Hematopoietic multipotent progenitor cell treated with erythropoietin and hydrocortisone succinate and interleukin-3 and kit ligand, for 4 days (in vitro differentiated cells): ENCODE measurements at regions not wholly inside any gene's neighbourhood (a gene's known extent, or its start where the extent isn't known, plus 50 kb on each side); places are given as distances from the start of the nearest gene placed in this dataset.

Experiments
- DNase-seq: peaks from one replicate; pipeline ENCODE4 v3.0.0-alpha.2; 2015

DNA sequence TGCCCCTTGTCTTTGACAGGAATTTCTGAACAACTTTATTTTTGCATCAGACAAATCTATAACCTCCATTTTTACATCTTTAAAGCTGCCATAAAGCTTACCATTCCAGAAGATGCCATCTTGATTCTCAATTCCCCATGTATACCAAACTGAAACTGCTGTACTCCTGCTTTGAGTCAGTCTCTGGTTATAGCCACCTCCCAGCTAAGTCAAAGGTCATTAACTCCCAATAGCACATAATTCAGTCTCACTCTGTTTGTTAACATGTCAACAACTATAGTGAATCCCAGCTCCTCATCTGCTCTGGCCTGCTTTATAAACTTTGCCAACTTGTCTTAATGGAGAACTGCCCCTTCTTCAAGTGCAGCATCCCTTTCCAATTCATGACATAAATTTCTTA, 343.6 kb downstream of the FRK start:
- DNase-seq = no peak

DNA sequence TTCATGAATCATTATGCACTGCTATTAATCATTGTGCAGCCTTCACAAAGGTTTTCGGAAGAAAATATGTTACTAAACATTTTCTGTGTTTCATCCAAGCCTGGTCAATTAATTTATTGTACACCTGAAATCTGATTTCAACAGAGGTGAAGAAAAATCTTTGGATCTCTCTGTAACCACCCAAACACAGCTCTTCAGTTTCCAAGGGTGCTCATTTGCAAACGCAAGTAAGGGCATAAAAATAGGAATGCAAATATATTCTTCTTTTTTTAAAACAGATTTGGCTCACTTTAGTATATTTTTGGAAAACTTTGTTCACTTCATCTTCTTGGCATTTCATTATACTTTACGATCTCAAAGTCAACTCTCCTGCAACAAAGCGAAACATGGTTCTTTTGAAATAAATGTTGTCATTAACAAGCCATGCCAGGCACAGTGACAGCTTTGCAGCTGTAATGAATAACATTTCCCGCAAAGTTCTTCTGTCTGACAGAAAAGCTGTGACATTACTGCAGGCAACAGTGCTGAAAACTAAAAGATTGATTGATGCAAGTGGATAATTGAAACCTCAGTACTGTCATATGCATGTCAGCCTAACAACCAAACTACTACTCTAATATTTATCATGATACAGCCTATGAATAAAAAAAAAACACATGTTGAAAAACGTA, 348.3 kb downstream of the FRK start:
- no peak for DNase-seq

DNA sequence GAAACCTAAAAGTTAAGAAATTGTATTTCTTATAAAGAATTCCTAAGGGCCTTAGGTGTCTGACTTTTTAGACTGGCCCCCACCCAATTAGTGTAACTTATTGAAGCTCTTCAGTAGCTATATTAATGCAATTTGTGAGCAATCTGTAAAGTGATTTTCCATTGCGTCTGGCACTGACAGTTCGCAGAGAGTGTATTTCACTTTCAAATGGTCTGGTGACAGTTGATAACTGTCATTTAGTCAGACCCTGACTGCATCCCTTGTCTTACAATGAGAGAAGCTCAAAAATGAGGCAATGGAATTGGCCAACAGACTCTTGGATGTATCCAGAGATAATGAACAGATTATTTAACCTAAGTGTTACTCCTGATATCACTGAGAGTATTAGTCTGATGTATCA, 351.8 kb downstream of the FRK start:
- no peak for DNase-seq

DNA sequence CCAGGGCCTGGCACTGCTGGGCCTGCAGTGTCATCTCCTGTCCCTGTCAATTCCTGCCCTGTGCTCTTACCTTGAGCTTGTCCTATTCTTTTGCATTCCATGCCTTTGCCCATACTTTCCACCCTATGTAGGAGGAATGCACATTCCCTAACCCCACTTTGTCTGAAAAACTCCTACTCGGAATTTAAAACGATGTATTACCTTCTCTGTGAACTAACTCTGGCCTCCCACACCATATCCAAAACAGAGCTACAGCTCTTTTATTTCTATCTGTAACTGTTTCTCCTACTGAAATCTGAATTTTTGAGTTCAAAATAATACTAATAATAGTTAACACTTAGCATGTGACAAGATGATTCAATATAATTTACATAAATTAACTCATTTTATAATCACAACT, 353.7 kb downstream of the FRK start:
- DNase-seq = no peak

DNA sequence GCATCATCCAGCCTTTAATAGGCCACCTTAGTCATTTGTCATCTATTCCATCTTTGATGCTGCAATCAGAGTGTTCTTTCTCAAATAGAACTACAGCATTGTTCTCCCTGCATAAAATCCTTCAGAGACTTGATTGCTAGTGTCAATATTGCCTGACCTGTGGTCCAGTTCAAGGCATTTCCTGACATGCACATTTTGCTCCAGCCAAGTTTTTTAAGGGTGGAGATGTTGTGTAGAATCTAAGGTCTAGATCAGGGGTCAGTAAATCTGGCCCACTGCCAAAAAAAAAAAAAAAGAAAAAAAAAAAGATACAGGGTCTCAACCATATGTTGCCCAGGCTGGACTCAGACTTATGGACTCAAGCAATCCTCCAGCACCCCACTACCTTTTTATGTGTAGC, 354.4 kb downstream of the FRK start:
- no peak for DNase-seq

DNA sequence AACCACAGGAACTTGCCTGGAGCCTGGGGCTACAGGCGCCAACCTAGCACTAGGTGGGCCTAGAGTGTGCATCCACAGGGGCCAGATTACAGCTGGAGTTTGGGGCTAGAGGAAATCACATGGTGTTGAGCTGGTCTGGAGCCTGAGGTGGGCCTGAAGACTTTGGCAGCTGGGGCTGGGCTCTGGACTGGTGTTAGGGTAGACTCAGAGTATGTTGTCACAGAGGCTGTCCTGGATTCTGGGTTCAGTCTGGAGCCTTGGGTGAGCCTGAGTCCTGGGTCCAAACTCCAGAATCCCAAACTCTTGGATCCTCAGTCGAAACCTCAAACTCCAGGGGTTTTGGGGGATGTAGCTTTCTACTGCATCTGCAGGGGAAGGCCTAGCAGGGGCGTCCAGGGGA, 356.7 kb downstream of the FRK start:
- no peak for DNase-seq

DNA sequence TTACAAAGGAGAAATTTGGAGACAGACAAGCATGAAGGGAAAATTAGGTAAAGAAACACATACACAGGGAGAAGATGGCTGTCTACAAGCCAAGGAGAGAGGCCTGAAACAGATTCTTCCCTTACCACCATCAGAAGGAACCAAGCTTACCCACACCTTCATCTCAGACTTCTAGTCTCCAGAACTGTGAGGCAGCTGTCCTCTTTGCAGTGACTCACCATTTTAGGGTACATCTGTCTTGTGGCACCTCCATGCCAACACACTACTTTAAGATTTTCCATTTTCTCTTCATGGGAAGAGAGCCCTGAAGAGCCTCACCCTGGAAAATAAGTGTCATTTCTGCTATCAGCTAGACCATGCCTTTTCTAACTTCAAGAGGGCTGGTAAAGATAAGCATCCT, 369.3 kb downstream of the FRK start:
- no peak for DNase-seq

DNA sequence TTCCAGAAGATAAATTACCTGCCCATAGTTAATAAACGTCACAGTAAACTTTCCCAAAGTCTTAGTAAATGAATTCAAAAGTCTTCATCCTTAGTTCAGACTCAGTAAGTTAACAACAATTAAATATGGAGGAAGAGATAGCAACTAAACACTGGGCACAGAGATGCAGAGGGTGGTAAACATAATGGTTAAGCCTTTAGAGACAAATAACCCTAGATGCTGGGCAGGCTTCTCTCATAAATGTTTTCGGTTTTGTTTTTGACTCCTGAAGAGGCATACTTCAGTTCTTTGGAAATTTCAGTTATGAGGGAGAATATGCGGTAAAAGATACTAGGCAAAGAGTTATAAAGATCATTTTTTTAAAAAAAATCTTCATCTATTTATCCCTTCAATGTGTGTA, 369.8 kb downstream of the FRK start:
- no peak for DNase-seq

DNA sequence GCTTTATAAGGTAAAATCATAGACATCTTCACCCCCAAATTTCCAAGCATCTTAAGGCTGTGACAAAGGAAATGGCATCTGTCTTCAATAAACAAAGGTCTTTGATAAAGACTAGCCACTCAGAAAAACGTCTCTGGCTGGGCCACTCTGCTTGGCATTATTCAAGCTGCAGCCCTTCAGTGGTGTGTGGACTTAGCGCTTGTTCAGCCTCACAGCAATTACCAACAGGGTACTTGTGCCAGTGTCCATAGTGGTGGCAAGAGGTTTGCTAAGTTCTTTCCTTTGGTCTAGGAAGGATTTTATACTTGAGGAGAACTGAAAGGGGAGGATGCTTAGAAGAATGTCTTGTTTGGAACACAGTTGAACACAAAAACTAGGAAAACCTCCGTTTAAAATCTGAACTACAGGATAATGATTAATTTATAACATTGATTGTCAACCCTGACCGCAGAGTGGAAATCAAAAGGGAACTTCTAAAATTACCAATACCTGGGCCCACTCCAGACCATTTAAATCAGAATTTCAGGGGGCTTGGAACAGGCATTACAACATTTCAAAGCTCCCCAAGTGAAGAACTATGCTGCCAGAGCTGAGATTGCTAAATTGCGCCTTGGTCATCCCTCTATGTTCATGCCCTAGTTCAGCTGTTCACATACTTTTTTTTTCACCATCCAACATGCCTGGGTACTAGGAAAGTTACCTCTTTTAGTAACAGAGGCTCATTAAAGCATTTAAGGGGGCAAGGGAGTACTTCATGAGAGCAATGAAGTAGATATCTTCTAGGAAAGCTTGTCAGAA, 378.5 kb downstream of the FRK start:
- no peak for DNase-seq

DNA sequence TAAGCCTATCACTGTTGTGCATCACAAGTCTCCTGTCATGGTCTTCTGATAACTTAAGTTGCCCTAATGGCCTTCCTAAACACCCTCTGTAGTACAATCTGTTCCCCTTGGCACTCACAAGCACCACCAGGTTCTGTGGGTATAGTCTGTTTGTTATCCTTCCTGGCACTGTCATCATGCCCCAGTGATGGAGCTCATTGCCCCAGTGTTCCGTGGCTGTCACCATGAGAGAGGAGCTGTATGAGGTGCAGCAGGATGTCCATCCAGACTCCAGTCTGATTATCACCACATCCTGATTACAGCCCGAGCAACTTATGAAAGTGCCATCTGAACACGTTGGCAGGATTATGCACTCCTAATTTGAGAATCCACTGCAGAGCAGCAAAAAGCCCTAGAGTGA, 380.1 kb downstream of the FRK start:
- DNase-seq = no peak

DNA sequence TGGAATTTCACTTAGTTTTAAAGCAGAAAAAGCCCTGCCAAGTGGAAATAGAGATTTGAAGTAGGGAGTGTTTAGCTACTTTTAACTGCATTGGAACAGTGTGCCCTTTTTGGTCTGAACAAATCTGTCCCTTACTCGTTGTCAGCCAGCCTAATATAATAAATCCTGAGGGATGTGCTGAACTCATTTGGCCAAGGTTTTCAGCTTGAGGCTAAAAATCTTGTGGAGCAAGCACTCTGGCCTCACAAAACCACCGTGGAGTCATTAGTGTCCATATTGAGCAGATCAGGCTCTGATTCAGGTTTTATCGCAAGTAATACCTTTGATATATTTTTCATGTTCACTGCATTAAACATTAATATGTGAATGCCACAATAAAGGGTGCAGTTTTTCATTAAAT, 383.5 kb downstream of the FRK start:
- DNase-seq = no peak

DNA sequence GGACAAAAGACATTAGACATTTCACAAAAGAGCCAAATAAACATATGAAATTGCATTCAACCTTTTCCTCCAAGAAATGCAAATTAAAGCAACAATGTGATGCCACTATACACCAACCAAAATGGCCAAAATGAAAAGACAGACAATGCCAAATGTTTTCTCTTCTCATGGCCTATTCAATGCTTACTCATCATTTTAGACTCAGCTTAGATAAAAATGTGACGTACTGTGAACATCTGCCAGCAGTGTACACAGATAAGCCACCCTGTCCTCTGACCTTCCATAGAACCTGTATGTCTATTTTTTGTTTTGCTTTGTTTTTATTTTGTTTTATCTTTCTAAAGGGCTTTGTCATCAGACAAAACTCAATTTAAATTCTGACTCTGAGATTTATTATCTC, 385.2 kb downstream of the FRK start:
- DNase-seq = no peak

DNA sequence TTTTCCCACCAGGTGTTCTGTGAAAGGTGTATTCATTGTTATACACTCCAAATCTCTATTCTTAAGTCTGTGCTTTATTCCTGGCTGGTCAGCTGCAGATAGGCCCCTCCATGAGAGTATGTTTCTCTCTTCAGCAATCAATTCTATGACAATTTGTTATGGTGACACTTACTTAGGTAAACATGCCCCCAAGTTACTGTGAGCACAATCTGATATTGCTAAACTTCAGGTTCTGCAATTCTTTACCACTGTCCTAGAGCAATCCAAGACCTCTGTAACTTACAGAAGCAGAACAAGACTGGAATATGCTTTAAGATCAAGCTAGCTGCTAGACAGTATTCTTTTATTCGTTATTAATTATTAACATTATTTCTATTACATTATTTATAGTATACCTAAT, 391.9 kb downstream of the FRK start:
- DNase-seq = no peak

DNA sequence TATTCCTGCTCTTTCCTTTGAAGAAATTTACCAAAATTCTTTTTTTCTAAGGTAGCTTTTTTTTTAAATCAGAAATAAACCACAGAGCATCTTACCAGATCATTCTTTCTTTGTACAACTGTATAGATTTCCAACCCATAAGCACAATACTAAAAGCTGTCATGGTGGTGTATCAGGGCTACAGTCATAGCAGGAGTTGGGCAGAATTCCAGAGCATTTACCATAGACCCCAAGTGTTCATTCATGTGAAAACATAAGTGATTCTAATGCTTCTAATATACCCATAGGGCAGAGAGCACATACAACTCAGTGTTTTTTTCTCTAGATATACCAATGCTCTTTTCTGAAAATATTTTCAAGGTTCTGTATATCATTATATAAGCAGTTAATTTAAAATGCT, 392.5 kb downstream of the FRK start:
- no peak for DNase-seq

DNA sequence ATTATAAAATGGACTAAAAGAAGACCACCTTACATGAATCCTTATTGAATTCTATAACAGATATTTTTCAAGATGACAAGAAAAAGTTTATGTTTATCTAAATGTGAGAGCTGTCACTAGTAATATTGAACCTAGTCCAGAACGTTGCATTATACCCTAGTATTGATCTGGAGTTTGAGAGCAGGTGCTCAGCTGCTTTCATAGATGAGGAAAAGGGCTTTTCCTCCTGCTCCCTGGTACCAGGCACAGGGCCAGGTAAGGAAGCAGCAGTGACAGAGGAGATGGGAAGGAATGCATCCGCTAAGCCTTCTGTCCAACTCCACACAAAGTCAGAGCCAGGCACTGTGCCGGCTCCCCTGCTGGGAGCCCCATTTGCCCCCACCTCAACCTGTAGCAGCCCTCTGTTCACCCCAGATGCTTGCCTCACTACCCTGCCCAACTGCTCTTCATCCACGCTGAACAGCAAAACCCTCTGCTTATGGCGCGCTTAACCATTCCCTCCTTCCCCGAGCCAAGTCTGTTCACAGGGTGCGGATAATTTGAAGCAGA, 393.1 kb downstream of the FRK start:
- no peak for DNase-seq

DNA sequence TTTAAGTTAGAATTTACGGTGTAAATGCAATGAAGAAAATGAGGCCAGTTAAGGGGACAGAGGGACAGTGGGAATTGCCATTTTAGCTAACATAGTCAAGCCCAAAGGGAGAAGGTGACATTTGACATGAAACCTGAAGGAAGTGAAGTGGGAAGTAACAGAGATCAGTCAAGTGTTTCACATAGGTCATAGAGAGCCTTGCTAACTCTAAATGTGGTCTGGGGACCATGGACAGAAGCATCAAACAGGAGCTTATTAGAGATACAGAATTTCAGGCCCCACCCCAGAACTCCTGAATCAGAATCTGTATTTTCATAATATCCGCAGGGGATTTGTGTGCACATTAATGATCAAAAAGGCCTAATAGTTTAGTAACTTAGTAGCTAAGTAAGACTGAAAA, 393.7 kb downstream of the FRK start:
- DNase-seq = no peak

DNA sequence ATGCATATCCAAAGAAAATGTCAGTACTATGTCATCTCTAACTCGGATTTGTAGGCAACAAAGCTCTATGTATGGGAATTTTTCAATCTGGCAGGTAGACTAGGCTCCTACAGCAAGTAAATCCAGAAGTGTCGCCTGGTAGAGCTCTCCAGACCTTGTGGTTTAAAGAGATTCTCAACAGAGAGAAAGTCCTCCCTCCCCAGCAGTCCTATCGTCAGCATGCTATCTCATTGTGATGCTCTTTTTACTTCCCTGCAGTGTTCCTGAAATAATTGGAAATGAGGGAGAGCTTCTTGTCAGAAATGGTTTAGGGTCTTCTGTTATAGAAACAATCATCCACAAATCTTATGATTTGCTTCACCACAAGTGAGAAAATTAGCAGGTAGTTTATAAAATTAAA, 395.4 kb downstream of the FRK start:
- DNase-seq = no peak

DNA sequence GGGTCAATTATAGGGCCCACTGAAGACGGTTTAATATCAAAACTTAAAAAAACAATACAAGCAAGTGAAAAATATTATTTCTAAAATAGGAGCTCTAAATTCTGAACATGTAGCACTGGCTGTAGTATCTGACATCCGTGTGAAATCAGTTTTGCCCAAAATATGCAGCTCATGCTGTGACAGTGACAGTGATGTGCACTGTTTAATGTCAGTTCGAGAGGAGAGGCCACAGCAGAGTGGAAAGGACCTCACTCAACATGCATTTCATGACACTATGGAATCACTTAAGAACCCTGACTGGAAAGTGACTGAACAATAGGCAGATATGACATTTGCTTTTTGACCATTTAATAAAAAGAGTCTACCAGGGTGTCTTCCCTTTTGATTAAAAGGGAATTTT, 397.0 kb downstream of the FRK start:
- no peak for DNase-seq

DNA sequence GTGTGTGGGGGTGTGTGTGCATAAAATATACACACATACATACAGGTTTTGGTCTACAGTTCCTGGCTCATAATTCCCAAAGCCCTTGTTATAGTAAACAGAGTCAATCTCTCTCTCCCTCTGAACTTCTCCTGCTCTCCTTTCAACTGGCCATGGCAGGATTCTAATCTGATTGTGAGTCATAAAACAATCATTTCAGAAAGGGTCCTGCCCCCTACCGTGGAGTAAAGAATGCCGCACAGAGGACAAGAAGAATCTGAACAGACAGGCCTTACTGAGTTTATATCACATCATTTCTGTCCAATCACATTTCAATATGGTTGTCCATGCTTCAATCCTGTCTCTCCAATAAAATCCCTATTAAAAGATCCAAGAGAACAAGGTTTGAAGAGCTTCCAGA, 416.9 kb downstream of the FRK start:
- DNase-seq = no peak

DNA sequence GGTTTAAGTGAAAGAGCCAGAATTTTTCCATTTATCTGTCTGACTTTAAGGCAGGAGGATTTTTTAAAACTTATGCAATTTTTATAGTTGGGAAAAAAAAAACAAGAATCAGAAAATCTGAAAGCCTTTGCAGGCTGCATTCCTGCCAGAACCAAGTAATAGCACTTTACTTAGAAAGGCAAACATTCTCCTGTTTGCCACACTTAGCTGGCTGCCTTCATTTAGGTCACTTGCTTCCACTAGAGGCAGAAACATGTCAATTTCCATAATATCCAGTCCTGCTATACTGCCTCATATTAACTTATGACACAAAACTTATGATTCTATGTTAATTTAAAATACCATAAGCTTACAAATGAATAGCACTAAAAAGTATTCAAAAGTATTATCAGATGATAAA, 425.8 kb downstream of the FRK start:
- DNase-seq = no peak

DNA sequence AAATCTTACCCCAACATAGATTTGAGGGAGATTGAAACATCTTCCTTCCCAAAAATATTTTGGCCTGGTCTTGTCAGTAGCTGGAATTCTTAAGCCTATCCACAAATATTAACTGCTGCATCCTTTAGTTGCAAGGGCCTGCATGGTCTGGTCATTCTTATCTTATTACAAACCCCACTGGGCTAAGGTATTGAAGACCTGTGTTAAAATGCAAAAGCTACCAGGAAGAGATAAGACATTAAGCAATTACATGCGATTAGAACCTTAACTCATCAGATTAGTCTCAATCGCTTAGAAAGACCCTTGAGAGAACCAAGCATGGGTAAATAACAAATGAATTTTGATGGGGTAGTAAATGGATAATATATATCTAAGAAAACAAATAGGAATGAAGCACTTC, 426.6 kb downstream of the FRK start:
- DNase-seq = no peak

DNA sequence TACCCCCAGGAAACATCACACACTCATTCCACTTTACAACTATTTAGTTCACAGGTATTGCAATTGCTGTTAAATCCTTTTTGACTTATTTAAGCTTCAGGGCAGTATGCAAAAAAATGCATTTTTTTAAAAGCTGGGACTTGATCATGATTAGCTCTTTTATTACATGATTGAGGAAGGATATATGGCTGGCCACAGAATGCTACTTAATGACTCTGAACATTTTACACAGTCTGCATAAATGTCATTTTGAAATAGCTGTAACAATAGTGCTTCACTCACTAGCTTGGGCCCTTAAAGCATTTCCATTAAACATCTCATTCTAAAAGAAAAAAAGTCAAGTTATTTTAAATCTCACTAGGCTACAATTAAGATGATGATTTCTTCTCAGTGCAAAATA, 429.7 kb downstream of the FRK start:
- DNase-seq = no peak

DNA sequence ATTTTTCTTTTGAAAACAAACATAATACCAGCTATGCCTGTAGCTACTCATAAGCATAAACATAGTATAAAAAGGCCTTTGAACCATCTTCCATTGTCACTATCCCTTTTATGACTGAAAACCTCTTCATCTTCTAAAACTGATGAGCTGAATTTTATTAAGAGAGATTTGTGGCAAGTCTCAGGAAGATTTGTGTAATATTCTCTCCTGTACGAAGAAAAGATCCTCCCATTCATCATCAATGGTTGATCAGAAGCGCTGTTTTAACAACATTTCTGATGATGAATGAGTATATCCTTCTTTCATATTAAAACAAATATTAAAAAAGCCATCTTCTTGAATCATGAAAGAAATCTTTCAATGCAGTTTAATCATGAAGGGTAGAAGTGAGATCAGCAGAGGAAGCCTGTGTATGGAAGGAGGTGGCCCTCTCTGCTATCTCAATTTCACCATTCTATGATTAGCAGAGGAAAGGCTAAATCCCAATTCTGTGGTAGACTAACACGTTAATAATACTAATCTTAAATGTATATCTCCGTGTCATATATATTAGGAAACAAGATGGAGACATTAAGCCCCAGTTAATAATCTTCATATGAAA, 430.2 kb downstream of the FRK start:
- no peak for DNase-seq

DNA sequence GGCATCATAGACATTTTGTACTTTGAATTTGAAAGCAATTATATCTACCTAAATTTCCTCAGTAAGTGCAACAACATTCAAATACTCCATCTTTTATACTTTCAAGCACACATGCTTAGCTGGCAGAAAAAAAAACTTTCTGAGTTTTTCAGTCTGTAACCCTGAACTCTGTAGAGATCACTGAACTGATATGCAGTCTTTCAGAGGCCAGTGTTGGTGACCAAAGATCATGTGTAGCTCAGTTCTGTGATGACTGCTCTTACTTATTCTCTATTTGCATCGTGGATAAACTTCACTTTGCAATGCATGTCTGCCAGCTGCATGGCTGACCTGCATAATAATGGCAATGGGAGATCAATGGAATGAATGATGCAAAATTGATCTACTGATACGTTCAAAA, 431.3 kb downstream of the FRK start:
- no peak for DNase-seq
